ENCODE measurements at regions not wholly inside any gene's neighbourhood (a gene's known extent, or its start where the extent isn't known, plus 50 kb on each side); places are given as distances from the start of the nearest gene placed in this dataset.

- TF ChIP-seq CTCF (IDR thresholded peaks at IDR 0.05) (no peak), POLR2A (IDR thresholded peaks at IDR 0.05) (no peak)
Measured at GRCh38 chr7:19239951-19240350, 94.7 kb upstream of the FERD3L start.

All from gastroesophageal sphincter (tissue), 3 donors.